ENCODE measurements at regions not wholly inside any gene's neighbourhood (a gene's known extent, or its start where the extent isn't known, plus 50 kb on each side); places are given as distances from the start of the nearest gene placed in this dataset.

DNA sequence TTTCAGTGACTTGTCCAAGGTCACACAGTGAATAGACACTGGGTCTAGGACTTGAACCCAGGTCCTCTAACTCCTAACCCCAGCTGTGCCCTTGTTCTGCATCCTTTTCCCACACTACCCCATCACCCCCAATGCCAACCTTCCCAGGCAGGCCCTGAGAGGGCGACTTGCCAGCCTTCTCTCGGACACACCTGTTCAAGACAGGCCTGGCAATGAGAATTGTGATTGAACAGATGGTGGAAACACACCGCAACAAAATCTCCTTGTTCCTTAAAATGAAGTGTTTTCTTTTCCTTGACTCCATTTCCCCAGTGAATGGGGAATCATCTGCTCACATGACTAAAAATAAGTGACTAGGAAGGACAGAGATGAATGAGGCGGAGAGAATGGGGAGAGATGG lies 189.5 kb upstream of the ASIC2 start:
- Mint-ChIP-seq H3K27me3 (peaks cover 4% of the 10 kb centered on the region), H3K9me3 (no peaks in the 10 kb centered on the region), H3K4me3 (no peak overlapping the region), H3K4me1 (ENCODE audit: unreplicated experiment) (no peaks in the 10 kb centered on the region), H3K27ac (no peak overlapping the region), H3K36me3 (no peaks in the 10 kb centered on the region)
- TF ChIP-seq, protein P1, sequence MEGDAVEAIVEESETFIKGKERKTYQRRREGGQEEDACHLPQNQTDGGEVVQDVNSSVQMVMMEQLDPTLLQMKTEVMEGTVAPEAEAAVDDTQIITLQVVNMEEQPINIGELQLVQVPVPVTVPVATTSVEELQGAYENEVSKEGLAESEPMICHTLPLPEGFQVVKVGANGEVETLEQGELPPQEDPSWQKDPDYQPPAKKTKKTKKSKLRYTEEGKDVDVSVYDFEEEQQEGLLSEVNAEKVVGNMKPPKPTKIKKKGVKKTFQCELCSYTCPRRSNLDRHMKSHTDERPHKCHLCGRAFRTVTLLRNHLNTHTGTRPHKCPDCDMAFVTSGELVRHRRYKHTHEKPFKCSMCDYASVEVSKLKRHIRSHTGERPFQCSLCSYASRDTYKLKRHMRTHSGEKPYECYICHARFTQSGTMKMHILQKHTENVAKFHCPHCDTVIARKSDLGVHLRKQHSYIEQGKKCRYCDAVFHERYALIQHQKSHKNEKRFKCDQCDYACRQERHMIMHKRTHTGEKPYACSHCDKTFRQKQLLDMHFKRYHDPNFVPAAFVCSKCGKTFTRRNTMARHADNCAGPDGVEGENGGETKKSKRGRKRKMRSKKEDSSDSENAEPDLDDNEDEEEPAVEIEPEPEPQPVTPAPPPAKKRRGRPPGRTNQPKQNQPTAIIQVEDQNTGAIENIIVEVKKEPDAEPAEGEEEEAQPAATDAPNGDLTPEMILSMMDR (conservative IDR thresholded peaks at IDR 0.05): no peak
- DNase-seq (ENCODE audit: extremely low spot score, unreplicated experiment): no peak

GRCh38 chr17:33484559-33484958 lies 191.5 kb upstream of the ASIC2 start:
- Mint-ChIP-seq H3K36me3 (no peaks in the 10 kb centered on the region), H3K9me3 (no peaks in the 10 kb centered on the region), H3K27me3 (peaks cover 10% of the 10 kb centered on the region), H3K27ac (no peak overlapping the region), H3K4me3 (no peak overlapping the region), H3K4me1 (ENCODE audit: unreplicated experiment) (no peaks in the 10 kb centered on the region)
- no peak for DNase-seq (ENCODE audit: extremely low spot score, unreplicated experiment)
- TF ChIP-seq, protein P1 (conservative IDR thresholded peaks at IDR 0.05): no peak

GRCh38 chr17:33486135-33486885 lies 193.2 kb upstream of the ASIC2 start:
- Mint-ChIP-seq H3K9me3 (no peaks in the 10 kb centered on the region), H3K36me3 (no peaks in the 10 kb centered on the region), H3K4me3 (no peak overlapping the region), H3K27ac (no peak overlapping the region), H3K27me3 (peaks cover 14% of the 10 kb centered on the region), H3K4me1 (ENCODE audit: unreplicated experiment) (no peaks in the 10 kb centered on the region)
- DNase-seq (ENCODE audit: extremely low spot score, unreplicated experiment): no peak
- TF ChIP-seq, protein P1 (conservative IDR thresholded peaks at IDR 0.05): no peak

- TF ChIP-seq, protein P1 (conservative IDR thresholded peaks at IDR 0.05): no peak
- no peaks in the 10 kb centered on the region for H3K36me3 Mint-ChIP-seq
Measured at GRCh38 chr17:33487187-33487879, 194.2 kb upstream of the ASIC2 start.

GRCh38 chr17:33491871-33492481 lies 198.9 kb upstream of the ASIC2 start:
- H3K27me3 Mint-ChIP-seq: peaks cover 26% of the 10 kb centered on the region
- no peak overlapping the region for H3K27ac Mint-ChIP-seq
- DNase-seq (ENCODE audit: extremely low spot score, unreplicated experiment): no peak
- no peak overlapping the region for H3K4me3 Mint-ChIP-seq
- H3K9me3 Mint-ChIP-seq: no peaks in the 10 kb centered on the region
- H3K36me3 Mint-ChIP-seq: no peaks in the 10 kb centered on the region
- H3K4me1 Mint-ChIP-seq (ENCODE audit: unreplicated experiment): peaks cover 5% of the 10 kb centered on the region
- TF ChIP-seq, protein P1 (conservative IDR thresholded peaks at IDR 0.05): no peak

More at GRCh38 chr17:33487187-33487879, 194.2 kb upstream of the ASIC2 start:
- Mint-ChIP-seq H3K4me3 (no peak overlapping the region), H3K27me3 (peaks cover 19% of the 10 kb centered on the region), H3K4me1 (ENCODE audit: unreplicated experiment) (no peaks in the 10 kb centered on the region), H3K27ac (no peak overlapping the region), H3K9me3 (no peaks in the 10 kb centered on the region)
- DNase-seq (ENCODE audit: extremely low spot score, unreplicated experiment): no peak
